ENCODE measurements at regions not wholly inside any gene's neighbourhood (a gene's known extent, or its start where the extent isn't known, plus 50 kb on each side); places are given as distances from the start of the nearest gene placed in this dataset.

DNA sequence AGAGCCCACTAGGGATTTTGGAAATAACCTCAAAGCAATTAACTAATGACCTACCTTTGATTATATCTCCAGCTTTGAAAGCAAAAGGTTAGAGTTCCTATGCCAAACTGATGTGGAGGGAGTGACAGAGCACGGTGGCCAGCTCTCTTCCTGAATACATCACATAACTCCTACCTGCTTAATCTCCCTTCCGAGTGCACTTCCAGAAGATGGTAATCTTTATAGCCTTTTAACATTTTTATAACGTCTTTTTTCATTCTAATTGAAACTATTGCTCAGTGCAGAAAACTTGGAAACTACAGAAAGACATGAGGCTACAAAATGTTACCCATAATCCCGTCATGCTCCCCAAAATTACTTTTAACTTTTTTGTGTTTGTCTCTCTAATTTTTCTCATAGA is 110.5 kb upstream of the COX10 start:
- Histone ChIP-seq H3K79me2 (ENCODE audit: control insufficient read depth, insufficient read depth, low read length, poor library complexity) (no peaks in the 10 kb centered on the region), H4K91ac (ENCODE audit: low read depth, low read length) (no peak overlapping the region), H3K27ac (ENCODE audit: low read depth, low read length) (no peak overlapping the region), H2BK12ac (ENCODE audit: low read length) (no peak overlapping the region), H2AFZ (ENCODE audit: insufficient read depth, low read length, poor library complexity) (no peak overlapping the region), H3K23ac (ENCODE audit: low read length) (no peak overlapping the region), H3K79me1 (ENCODE audit: low read length) (no peaks in the 10 kb centered on the region), H4K8ac (ENCODE audit: low read depth, low read length) (no peak overlapping the region), H4K12ac (ENCODE audit: low read depth, low read length) (no peak overlapping the region), H3K18ac (ENCODE audit: low read length) (no peak overlapping the region), H3K9me3 (ENCODE audit: insufficient read depth, low read depth, low read length) (no peaks in the 10 kb centered on the region), H3K36me3 (ENCODE audit: control insufficient read depth in 1 of 2, insufficient read depth in 2 of 2, low read length in 2 of 2) (no peaks in the 10 kb centered on the region), H2BK5ac (ENCODE audit: low read depth, low read length, poor library complexity) (no peak overlapping the region), H2AK5ac (ENCODE audit: low read length) (no peak overlapping the region), H3K9ac (ENCODE audit: low read length) (no peak overlapping the region), H3K4me2 (ENCODE audit: low read length) (no peak overlapping the region), H3K27me3 (ENCODE audit: insufficient read depth, low read length) (no peaks in the 10 kb centered on the region), H2BK120ac (ENCODE audit: insufficient read depth, low read length, poor library complexity) (no peak overlapping the region), H3K4ac (ENCODE audit: low read depth, low read length) (no peak overlapping the region), H3K4me3 (ENCODE audit: low read depth, low read length) (no peak overlapping the region), H3K4me1 (ENCODE audit: control insufficient read depth in 1 of 2, insufficient read depth in 2 of 2, low read length in 2 of 2) (no peaks in the 10 kb centered on the region), H3K14ac (ENCODE audit: low read length) (no peak overlapping the region)
- WGBS (ENCODE audit: extremely low coverage, insufficient coverage, insufficient read length) = no CpG with 5 or more reads among the region's 4 CpGs
- no peak for DNase-seq

DNA sequence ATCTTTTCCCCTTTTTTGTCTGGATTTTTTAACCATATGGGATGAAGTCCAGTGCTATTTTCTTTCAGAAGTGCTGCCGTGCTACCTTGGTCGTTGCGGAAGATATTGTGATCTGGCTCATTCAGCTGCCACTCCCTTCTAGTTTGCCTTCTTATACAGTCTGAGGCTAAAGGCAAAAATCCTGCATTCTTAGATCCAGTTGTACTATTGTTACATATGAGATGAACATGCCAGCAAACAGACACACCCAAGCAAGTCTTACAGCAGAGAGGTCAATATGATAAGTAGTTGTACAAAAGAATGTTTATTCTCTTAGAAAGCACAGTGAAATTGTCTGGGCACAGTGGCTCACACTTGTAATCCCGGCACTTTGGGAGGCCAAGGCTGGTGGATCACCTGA is 108.0 kb upstream of the COX10 start:
- Histone ChIP-seq H3K9me3 (ENCODE audit: insufficient read depth, low read depth, low read length) (no peaks in the 10 kb centered on the region), H2AFZ (ENCODE audit: insufficient read depth, low read length, poor library complexity) (no peak overlapping the region), H3K4me1 (ENCODE audit: control insufficient read depth in 1 of 2, insufficient read depth in 2 of 2, low read length in 2 of 2) (no peaks in the 10 kb centered on the region), H2BK5ac (ENCODE audit: low read depth, low read length, poor library complexity) (no peak overlapping the region), H3K4me3 (ENCODE audit: low read depth, low read length) (no peak overlapping the region), H2BK120ac (ENCODE audit: insufficient read depth, low read length, poor library complexity) (no peak overlapping the region), H3K4ac (ENCODE audit: low read depth, low read length) (no peak overlapping the region), H4K12ac (ENCODE audit: low read depth, low read length) (no peak overlapping the region), H3K9ac (ENCODE audit: low read length) (no peak overlapping the region), H4K91ac (ENCODE audit: low read depth, low read length) (no peak overlapping the region), H3K79me2 (ENCODE audit: control insufficient read depth, insufficient read depth, low read length, poor library complexity) (no peaks in the 10 kb centered on the region), H3K14ac (ENCODE audit: low read length) (no peak overlapping the region), H4K8ac (ENCODE audit: low read depth, low read length) (no peak overlapping the region), H3K27ac (ENCODE audit: low read depth, low read length) (no peak overlapping the region), H3K18ac (ENCODE audit: low read length) (no peak overlapping the region), H3K23ac (ENCODE audit: low read length) (no peak overlapping the region), H3K4me2 (ENCODE audit: low read length) (no peak overlapping the region), H3K27me3 (ENCODE audit: insufficient read depth, low read length) (no peaks in the 10 kb centered on the region), H3K79me1 (ENCODE audit: low read length) (no peaks in the 10 kb centered on the region), H2AK5ac (ENCODE audit: low read length) (no peak overlapping the region), H2BK12ac (ENCODE audit: low read length) (no peak overlapping the region), H3K36me3 (ENCODE audit: control insufficient read depth in 1 of 2, insufficient read depth in 2 of 2, low read length in 2 of 2) (no peaks in the 10 kb centered on the region)
- WGBS (ENCODE audit: extremely low coverage, insufficient coverage, insufficient read length) = no CpG with 5 or more reads among the region's 4 CpGs
- no peak for DNase-seq

DNA sequence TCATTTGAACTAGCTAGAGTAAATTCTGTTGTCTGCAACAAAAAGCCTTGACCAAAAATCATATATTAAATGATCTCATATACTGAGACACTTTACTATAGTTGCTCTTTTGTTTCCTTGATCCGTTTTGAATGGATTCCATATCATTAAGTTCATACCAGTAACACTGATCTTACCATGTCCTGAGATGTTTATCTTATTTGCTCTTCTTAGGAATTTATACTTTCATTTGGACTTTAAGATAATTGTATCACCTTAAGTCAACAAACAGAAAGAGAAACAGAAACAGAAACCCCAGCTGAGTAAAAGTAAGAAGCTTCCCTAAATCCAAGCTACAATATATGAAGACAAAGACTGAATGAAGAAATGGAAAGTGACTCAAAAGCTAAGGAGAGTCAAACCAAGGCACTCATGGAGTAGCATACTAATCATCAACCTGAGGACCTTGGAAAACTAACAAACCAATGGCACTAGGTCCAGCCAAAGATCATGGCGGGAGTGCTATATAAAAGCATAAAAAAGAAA is 106.5 kb upstream of the COX10 start:
- Histone ChIP-seq H3K79me2 (ENCODE audit: control insufficient read depth, insufficient read depth, low read length, poor library complexity) (no peaks in the 10 kb centered on the region), H4K91ac (ENCODE audit: low read depth, low read length) (no peak overlapping the region), H3K23ac (ENCODE audit: low read length) (no peak overlapping the region), H2BK5ac (ENCODE audit: low read depth, low read length, poor library complexity) (no peak overlapping the region), H4K8ac (ENCODE audit: low read depth, low read length) (no peak overlapping the region), H3K27ac (ENCODE audit: low read depth, low read length) (no peak overlapping the region), H3K14ac (ENCODE audit: low read length) (no peak overlapping the region), H3K79me1 (ENCODE audit: low read length) (no peaks in the 10 kb centered on the region), H2AFZ (ENCODE audit: insufficient read depth, low read length, poor library complexity) (no peak overlapping the region), H3K27me3 (ENCODE audit: insufficient read depth, low read length) (no peaks in the 10 kb centered on the region), H3K9me3 (ENCODE audit: insufficient read depth, low read depth, low read length) (no peaks in the 10 kb centered on the region), H3K4me1 (ENCODE audit: control insufficient read depth in 1 of 2, insufficient read depth in 2 of 2, low read length in 2 of 2) (no peaks in the 10 kb centered on the region), H3K4ac (ENCODE audit: low read depth, low read length) (no peak overlapping the region), H3K4me3 (ENCODE audit: low read depth, low read length) (no peak overlapping the region), H3K9ac (ENCODE audit: low read length) (no peak overlapping the region), H2BK120ac (ENCODE audit: insufficient read depth, low read length, poor library complexity) (no peak overlapping the region), H2AK5ac (ENCODE audit: low read length) (no peak overlapping the region), H4K12ac (ENCODE audit: low read depth, low read length) (no peak overlapping the region), H3K4me2 (ENCODE audit: low read length) (no peak overlapping the region), H3K36me3 (ENCODE audit: control insufficient read depth in 1 of 2, insufficient read depth in 2 of 2, low read length in 2 of 2) (no peaks in the 10 kb centered on the region), H3K18ac (ENCODE audit: low read length) (no peak overlapping the region), H2BK12ac (ENCODE audit: low read length) (no peak overlapping the region)
- WGBS (ENCODE audit: extremely low coverage, insufficient coverage, insufficient read length) = no CpG with 5 or more reads among the region's 2 CpGs
- no peak for DNase-seq

DNA sequence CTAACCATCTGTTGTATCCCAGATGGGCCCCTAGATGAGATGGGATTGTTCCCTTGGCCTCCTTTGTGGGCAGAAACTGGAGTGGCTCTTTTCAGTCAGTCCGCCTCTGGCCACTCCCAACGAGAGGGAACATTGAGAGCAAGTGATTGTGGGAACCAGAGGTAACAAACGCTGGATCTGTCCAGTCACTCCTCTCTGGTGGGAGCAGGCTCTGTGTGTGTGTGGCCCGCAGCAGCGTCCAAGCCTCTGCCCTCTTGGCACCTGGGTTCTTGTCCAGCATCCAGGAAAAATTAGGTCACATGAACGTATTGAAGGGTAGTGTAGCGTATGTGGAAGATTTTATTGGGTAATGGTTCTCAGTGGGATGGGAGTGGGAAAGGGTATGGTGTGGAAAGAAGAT is 101.9 kb upstream of the COX10 start:
- H2BK5ac ChIP-seq (ENCODE audit: low read depth, low read length, poor library complexity) = no peak overlapping the region
- no peak overlapping the region for H4K8ac ChIP-seq (ENCODE audit: low read depth, low read length)
- H3K4ac ChIP-seq (ENCODE audit: low read depth, low read length) = no peak overlapping the region
- H4K12ac ChIP-seq (ENCODE audit: low read depth, low read length) = no peak overlapping the region
- H3K36me3 ChIP-seq (ENCODE audit: control insufficient read depth in 1 of 2, insufficient read depth in 2 of 2, low read length in 2 of 2) = no peaks in the 10 kb centered on the region
- 100% methylated on average over 1 of the region's 7 CpGs for WGBS (ENCODE audit: extremely low coverage, insufficient coverage, insufficient read length)
- no peak overlapping the region for H2AK5ac ChIP-seq (ENCODE audit: low read length)
- H3K23ac ChIP-seq (ENCODE audit: low read length) = no peak overlapping the region
- H2BK120ac ChIP-seq (ENCODE audit: insufficient read depth, low read length, poor library complexity) = no peak overlapping the region
- H3K79me1 ChIP-seq (ENCODE audit: low read length) = no peaks in the 10 kb centered on the region
- no peaks in the 10 kb centered on the region for H3K79me2 ChIP-seq (ENCODE audit: control insufficient read depth, insufficient read depth, low read length, poor library complexity)
- DNase-seq = no peak
- H3K27ac ChIP-seq (ENCODE audit: low read depth, low read length) = no peak overlapping the region
- no peak overlapping the region for H2AFZ ChIP-seq (ENCODE audit: insufficient read depth, low read length, poor library complexity)
- H3K9me3 ChIP-seq (ENCODE audit: insufficient read depth, low read depth, low read length) = no peaks in the 10 kb centered on the region
- no peak overlapping the region for H4K91ac ChIP-seq (ENCODE audit: low read depth, low read length)
- H3K27me3 ChIP-seq (ENCODE audit: insufficient read depth, low read length) = no peaks in the 10 kb centered on the region
- no peaks in the 10 kb centered on the region for H3K4me1 ChIP-seq (ENCODE audit: control insufficient read depth in 1 of 2, insufficient read depth in 2 of 2, low read length in 2 of 2)
- no peak overlapping the region for H3K4me2 ChIP-seq (ENCODE audit: low read length)
- no peak overlapping the region for H3K14ac ChIP-seq (ENCODE audit: low read length)
- H3K4me3 ChIP-seq (ENCODE audit: low read depth, low read length) = no peak overlapping the region
- H3K9ac ChIP-seq (ENCODE audit: low read length) = no peak overlapping the region
- no peak overlapping the region for H3K18ac ChIP-seq (ENCODE audit: low read length)
- H2BK12ac ChIP-seq (ENCODE audit: low read length) = no peak overlapping the region

Measured in trophoblast cell (in vitro differentiated cells and primary cell).